HEK293T (cell line): ENCODE measurements at regions not wholly inside any gene's neighbourhood (a gene's known extent, or its start where the extent isn't known, plus 50 kb on each side); places are given as distances from the start of the nearest gene placed in this dataset.

Experiments
- BHLHE40 ChIP-seq: fragments of 450-650 bp; IDR thresholded peaks from 2 replicates; pipeline ENCODE4 v1.6.1; 2016; ENCODE audit warnings: mild to moderate bottlenecking, moderate library complexity, borderline replicate concordance
- FOXK2 ChIP-seq: fragments of 450-650 bp; IDR thresholded peaks from 2 replicates; pipeline ENCODE4 v1.6.1; 2016; ENCODE audit warnings: mild to moderate bottlenecking
- FOXM1 ChIP-seq: fragments of 450-650 bp; IDR thresholded peaks from 2 replicates; pipeline ENCODE4 v1.6.1; 2017; ENCODE audit warnings: mild to moderate bottlenecking, borderline replicate concordance
- L3MBTL2 ChIP-seq: fragments of 450-650 bp; conservative IDR thresholded peaks from 2 replicates; pipeline ENCODE4 v1.6.1; 2016; ENCODE audit warnings: mild to moderate bottlenecking
- SP1 ChIP-seq: fragments of 450-650 bp; IDR thresholded peaks from 2 replicates; pipeline ENCODE4 v1.6.1; 2017
- SUZ12 ChIP-seq: fragments of 450-650 bp; IDR thresholded peaks from 2 replicates; pipeline ENCODE4 v1.6.1; 2016; ENCODE audit warnings: mild to moderate bottlenecking
- TARDBP ChIP-seq: fragments of 450-650 bp; IDR thresholded peaks from 2 replicates; pipeline ENCODE4 v1.6.1; 2016
- ZNF384 ChIP-seq: fragments of 450-650 bp; IDR thresholded peaks from 2 replicates; pipeline ENCODE4 v1.6.1; 2016

DNA sequence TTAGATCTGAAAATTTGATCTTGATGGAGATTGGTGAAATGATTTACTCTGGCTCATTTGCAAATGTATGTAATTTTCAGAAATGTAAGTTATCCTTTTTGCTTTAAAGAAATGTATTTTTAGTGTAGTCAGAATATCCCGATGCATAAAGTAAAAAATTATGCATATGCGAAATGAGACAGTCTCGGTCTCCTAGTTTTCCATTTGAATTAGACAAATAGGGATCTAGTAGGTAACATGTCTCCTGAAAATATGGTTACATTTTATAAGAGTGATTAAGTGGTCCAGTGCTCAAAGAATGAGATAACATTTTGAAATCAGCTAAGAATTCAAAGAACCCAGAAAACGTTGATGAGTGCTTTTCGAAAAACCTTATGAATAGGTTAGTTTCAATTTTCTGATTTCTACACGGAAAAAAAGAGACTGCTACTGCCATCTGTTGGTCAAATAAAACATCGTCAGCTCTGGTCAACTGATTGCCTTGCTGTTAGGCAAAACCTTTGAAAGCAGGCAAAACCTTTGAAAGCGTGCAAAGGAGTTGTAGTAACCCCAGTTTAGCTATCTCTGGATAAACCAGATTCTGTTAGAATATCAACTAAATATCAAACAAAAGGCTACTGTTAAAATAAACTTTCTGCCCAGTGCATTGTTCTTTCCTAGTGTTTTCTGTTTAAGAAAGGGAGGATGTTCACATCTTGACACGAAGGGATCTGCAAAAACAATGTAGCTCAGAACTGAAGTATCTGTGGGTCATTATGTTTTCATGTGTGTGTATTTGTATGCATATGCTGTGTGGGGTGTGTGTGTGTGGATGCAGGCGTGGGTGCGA, 59.3 kb upstream of the CHMP2B start:
- no peak for TF ChIP-seq FOXM1
- TF ChIP-seq TARDBP = no peak
- no peak for TF ChIP-seq BHLHE40
- no peak for TF ChIP-seq L3MBTL2
- TF ChIP-seq SUZ12 = no peak
- no peak for TF ChIP-seq FOXK2
- no peak for TF ChIP-seq ZNF384
- no peak for TF ChIP-seq SP1
